H9 (cell line): ENCODE measurements at regions not wholly inside any gene's neighbourhood (a gene's known extent, or its start where the extent isn't known, plus 50 kb on each side); places are given as distances from the start of the nearest gene placed in this dataset.

Source experiments
- DNase-seq: peaks from one replicate; pipeline ENCODE4 v3.0.0-alpha.2; 2017
- H2AFZ ChIP-seq: one replicate; pipeline ENCODE4 v1.6.1; 2013; ENCODE audit warnings: mild to moderate bottlenecking, low read length, control low read depth, moderate library complexity
- H2AK5ac ChIP-seq: 2 replicates; pipeline ENCODE4 v1.6.1; 2013; ENCODE audit warnings: low read length, control low read depth, mixed read lengths; ENCODE audit not compliant: insufficient read length
- H2BK120ac ChIP-seq: one replicate; pipeline ENCODE4 v1.6.1; 2013; ENCODE audit warnings: low read depth, mild to moderate bottlenecking, low read length, control low read depth, inconsistent platforms; ENCODE audit not compliant: poor library complexity, severe bottlenecking
- H2BK12ac ChIP-seq: 2 replicates; pipeline ENCODE4 v1.6.1; 2013; ENCODE audit warnings: low read length, control low read depth, mixed read lengths, low read depth; ENCODE audit not compliant: insufficient read length
- H2BK15ac ChIP-seq: 2 replicates; pipeline ENCODE4 v1.6.1; 2013; ENCODE audit warnings: low read depth, low read length, control low read depth
- H2BK20ac ChIP-seq: one replicate; pipeline ENCODE4 v1.6.1; 2013; ENCODE audit warnings: low read depth, mild to moderate bottlenecking, low read length, control low read depth, inconsistent platforms; ENCODE audit not compliant: poor library complexity, severe bottlenecking
- H2BK5ac ChIP-seq: 2 replicates; pipeline ENCODE4 v1.6.1; 2013; ENCODE audit warnings: low read length, control low read depth, mixed read lengths; ENCODE audit not compliant: insufficient read length
- H3K14ac ChIP-seq: 2 replicates; pipeline ENCODE4 v1.6.1; 2013; ENCODE audit warnings: low read length, control low read depth; ENCODE audit not compliant: insufficient read depth
- H3K18ac ChIP-seq: 2 replicates; pipeline ENCODE4 v1.6.1; 2013; ENCODE audit warnings: low read depth, mild to moderate bottlenecking, mixed read lengths, low read length, control low read depth; ENCODE audit not compliant: insufficient read length
- H3K23ac ChIP-seq: 2 replicates; pipeline ENCODE4 v1.6.1; 2013; ENCODE audit warnings: low read length, control low read depth, mixed read lengths, low read depth; ENCODE audit not compliant: insufficient read length
- H3K23me2 ChIP-seq: 2 replicates; pipeline ENCODE4 v1.6.1; 2013; ENCODE audit warnings: low read depth, mild to moderate bottlenecking, mixed read lengths, low read length, control low read depth; ENCODE audit not compliant: insufficient read length, poor library complexity, severe bottlenecking
- H3K27ac ChIP-seq: 2 replicates; pipeline ENCODE4 v1.5.1; 2013; ENCODE audit warnings: low read length, control low read depth, mixed read lengths, low read depth; ENCODE audit not compliant: insufficient read length
- H3K27me3 ChIP-seq: 2 replicates; pipeline ENCODE4 v1.6.1; 2013; ENCODE audit warnings: low read length, control low read depth, inconsistent platforms; ENCODE audit not compliant: insufficient read depth
- H3K4ac ChIP-seq: 2 replicates; pipeline ENCODE4 v1.6.1; 2013; ENCODE audit warnings: low read depth, mild to moderate bottlenecking, control low read depth, inconsistent platforms, low read length, moderate library complexity
- H3K4me1 ChIP-seq: 2 replicates; pipeline ENCODE4 v1.6.1; 2013; ENCODE audit warnings: low read length, control low read depth, inconsistent platforms; ENCODE audit not compliant: insufficient read depth
- H3K4me2 ChIP-seq: 2 replicates; pipeline ENCODE4 v1.6.1; 2013; ENCODE audit warnings: low read length, control low read depth, mixed read lengths; ENCODE audit not compliant: insufficient read length, insufficient read depth
- H3K56ac ChIP-seq: 2 replicates; pipeline ENCODE4 v1.6.1; 2013; ENCODE audit warnings: low read depth, mild to moderate bottlenecking, mixed read lengths, low read length, control low read depth; ENCODE audit not compliant: insufficient read length
- H3K79me1 ChIP-seq: 2 replicates; pipeline ENCODE4 v1.6.1; 2013; ENCODE audit warnings: low read depth, mild to moderate bottlenecking, moderate library complexity, low read length, control low read depth, inconsistent platforms; ENCODE audit not compliant: insufficient read depth, poor library complexity, severe bottlenecking
- H3K79me2 ChIP-seq: 2 replicates; pipeline ENCODE4 v1.6.1; 2013; ENCODE audit warnings: low read length, control low read depth, inconsistent platforms; ENCODE audit not compliant: insufficient read depth
- H3K9ac ChIP-seq: 2 replicates; pipeline ENCODE4 v1.6.1; 2013; ENCODE audit warnings: low read length, control low read depth, mixed read lengths; ENCODE audit not compliant: insufficient read length; ENCODE audit errors: extremely low read depth
- H3K9me3 ChIP-seq: one replicate; pipeline ENCODE4 v1.6.1; 2013; ENCODE audit warnings: low read depth, low read length, inconsistent platforms; ENCODE audit not compliant: control insufficient read depth
- H3T11ph ChIP-seq: one replicate; pipeline ENCODE4 v1.6.1; 2013; ENCODE audit warnings: mild to moderate bottlenecking, low read length, control low read depth, inconsistent platforms
- H4K20me1 ChIP-seq: one replicate; pipeline ENCODE4 v1.6.1; 2013; ENCODE audit not compliant: control insufficient read depth, insufficient read length, insufficient read depth
- H4K5ac ChIP-seq: 2 replicates; pipeline ENCODE4 v1.6.1; 2013; ENCODE audit warnings: low read depth, mild to moderate bottlenecking, mixed read lengths, low read length, control low read depth; ENCODE audit not compliant: insufficient read length
- H4K8ac ChIP-seq: replicated peaks from 2 replicates; pipeline ENCODE4 v1.6.1; 2013; ENCODE audit warnings: low read length, control low read depth, mixed read lengths, low read depth; ENCODE audit not compliant: insufficient read length
- H4K91ac ChIP-seq: 2 replicates; pipeline ENCODE4 v1.6.1; 2013; ENCODE audit warnings: low read depth, mild to moderate bottlenecking, moderate library complexity, mixed read lengths, low read length, control low read depth; ENCODE audit not compliant: insufficient read length
- H3K27ac Mint-ChIP-seq, 3 experiments: 2 replicates in 2 of 3; 3 replicates in 1 of 3; pipeline ENCODE4 v1.8.0; 2020 to 2021; ENCODE audit warnings: mixed read lengths in 3 of 3, mild to moderate bottlenecking in 1 of 3, moderate library complexity in 1 of 3
- H3K27me3 Mint-ChIP-seq: 2 replicates; pipeline ENCODE4 v1.8.0; 2021; ENCODE audit warnings: low read depth, mild to moderate bottlenecking, moderate library complexity, mixed read lengths
- H3K36me3 Mint-ChIP-seq, 3 experiments: 2 replicates in 2 of 3; 3 replicates in 1 of 3; pipeline ENCODE4 v1.8.0; 2020 to 2021; ENCODE audit warnings: low read depth in 3 of 3, mixed read lengths in 3 of 3; ENCODE audit not compliant: insufficient read depth in 1 of 3
- H3K4me1 Mint-ChIP-seq, 2 experiments: 2 replicates each; pipeline ENCODE4 v1.8.0; 2020; ENCODE audit warnings: mixed read lengths in 2 of 2
- H3K4me3 Mint-ChIP-seq, 2 experiments: 2 replicates in 1 of 2; 3 replicates in 1 of 2; pipeline ENCODE4 v1.8.0; 2020 to 2021; ENCODE audit warnings: mild to moderate bottlenecking in 2 of 2, mixed read lengths in 2 of 2, moderate library complexity in 1 of 2
- H3K9me3 Mint-ChIP-seq, 2 experiments: 2 replicates in 1 of 2; 3 replicates in 1 of 2; pipeline ENCODE4 v1.8.0; 2020; ENCODE audit warnings: mild to moderate bottlenecking in 2 of 2, mixed read lengths in 2 of 2, moderate library complexity in 1 of 2
- TF ChIP-seq, protein P1 (sequence below): fragments of 200-600 bp; sonication (generic); conservative IDR thresholded peaks from 3 replicates; pipeline ENCODE4 v1.8.0; 2021; ENCODE audit warnings: antibody characterized with exemption, mild to moderate bottlenecking

DNA sequence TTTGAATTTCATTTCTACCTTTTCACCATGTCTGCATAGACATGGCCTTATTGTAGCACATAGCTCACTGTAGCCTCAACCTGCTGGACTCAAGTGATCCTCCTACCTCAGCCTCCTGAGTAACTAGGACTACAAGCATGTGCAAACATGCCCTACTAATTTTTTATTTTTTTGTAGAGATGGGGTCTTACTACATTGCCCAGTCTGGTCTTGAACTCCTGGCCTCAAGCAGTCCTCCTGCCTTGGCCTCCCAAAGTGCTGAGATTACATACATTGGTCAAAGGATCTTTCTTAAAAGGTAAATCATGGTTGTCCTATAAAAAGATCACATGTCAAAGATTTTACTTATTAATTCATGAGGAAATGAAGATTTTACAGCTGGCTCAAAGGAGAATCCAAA lies 57.2 kb upstream of the GOLGA8B start:
- TF ChIP-seq, protein P1, sequence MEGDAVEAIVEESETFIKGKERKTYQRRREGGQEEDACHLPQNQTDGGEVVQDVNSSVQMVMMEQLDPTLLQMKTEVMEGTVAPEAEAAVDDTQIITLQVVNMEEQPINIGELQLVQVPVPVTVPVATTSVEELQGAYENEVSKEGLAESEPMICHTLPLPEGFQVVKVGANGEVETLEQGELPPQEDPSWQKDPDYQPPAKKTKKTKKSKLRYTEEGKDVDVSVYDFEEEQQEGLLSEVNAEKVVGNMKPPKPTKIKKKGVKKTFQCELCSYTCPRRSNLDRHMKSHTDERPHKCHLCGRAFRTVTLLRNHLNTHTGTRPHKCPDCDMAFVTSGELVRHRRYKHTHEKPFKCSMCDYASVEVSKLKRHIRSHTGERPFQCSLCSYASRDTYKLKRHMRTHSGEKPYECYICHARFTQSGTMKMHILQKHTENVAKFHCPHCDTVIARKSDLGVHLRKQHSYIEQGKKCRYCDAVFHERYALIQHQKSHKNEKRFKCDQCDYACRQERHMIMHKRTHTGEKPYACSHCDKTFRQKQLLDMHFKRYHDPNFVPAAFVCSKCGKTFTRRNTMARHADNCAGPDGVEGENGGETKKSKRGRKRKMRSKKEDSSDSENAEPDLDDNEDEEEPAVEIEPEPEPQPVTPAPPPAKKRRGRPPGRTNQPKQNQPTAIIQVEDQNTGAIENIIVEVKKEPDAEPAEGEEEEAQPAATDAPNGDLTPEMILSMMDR = no peak
- peaks cover 0 to 3% of the 10 kb centered on the region in 2 experiments; a peak in 3 of 5 replicates for H3K9me3 Mint-ChIP-seq
- Histone ChIP-seq H4K5ac (no peak overlapping the region), H3K56ac (no peak overlapping the region), H3K9ac (no peak overlapping the region), H2AK5ac (no peak overlapping the region), H3K4me1 (no peaks in the 10 kb centered on the region), H2BK20ac (no peak overlapping the region), H2BK120ac (no peak overlapping the region), H3K79me2 (no peaks in the 10 kb centered on the region), H3K4ac (no peak overlapping the region), H4K91ac (no peak overlapping the region), H4K20me1 (no peaks in the 10 kb centered on the region), H3K9me3 (no peaks in the 10 kb centered on the region), H2AFZ (no peak overlapping the region), H3K27me3 (no peaks in the 10 kb centered on the region), H2BK5ac (no peak overlapping the region), H3K23ac (no peak overlapping the region), H3K79me1 (no peaks in the 10 kb centered on the region), H3K18ac (no peak overlapping the region), H3K23me2 (no peaks in the 10 kb centered on the region), H2BK12ac (no peak overlapping the region), H3K4me2 (no peak overlapping the region), H4K8ac (no peak overlapping the region), H2BK15ac (no peak overlapping the region), H3K27ac (no peak overlapping the region), H3K14ac (no peak overlapping the region), H3T11ph (no peak overlapping the region)
- DNase-seq = no peak
- H3K4me3 Mint-ChIP-seq = no peak overlapping the region
- no peak overlapping the region for H3K27ac Mint-ChIP-seq
- peaks cover 0 to 2% (median 0%) of the 10 kb centered on the region in 3 experiments; a peak in 1 of 7 replicates for H3K36me3 Mint-ChIP-seq
- peaks cover 2% of the 10 kb centered on the region; the same call in 1 of the 2 replicates for H3K27me3 Mint-ChIP-seq
- H3K4me1 Mint-ChIP-seq = peaks cover 0 to 3% of the 10 kb centered on the region in 2 experiments; a peak in 2 of 4 replicates
